MM.1S (cell line): ENCODE measurements at regions not wholly inside any gene's neighbourhood (a gene's known extent, or its start where the extent isn't known, plus 50 kb on each side); places are given as distances from the start of the nearest gene placed in this dataset.

Experiments used
- CTCF ChIP-seq: fragments of 300-600 bp; sonication (generic); IDR thresholded peaks from 2 replicates; pipeline ENCODE4 v1.5.1; 2016; ENCODE audit warnings: antibody characterized with exemption, low read length, mixed read lengths
- EZH2 ChIP-seq: fragments of 300-600 bp; sonication (generic); optimal IDR thresholded peaks from 2 replicates; pipeline ENCODE3; 2017; ENCODE audit warnings: low read depth, mild to moderate bottlenecking, antibody characterized with exemption, low read length, mixed read lengths
- EZH2phosphoT487 ChIP-seq: fragments of 300-600 bp; sonication (generic); IDR thresholded peaks from 2 replicates; pipeline ENCODE4 v1.6.1; 2018; ENCODE audit warnings: antibody characterized with exemption, low read length

- TF ChIP-seq CTCF = no peak
- TF ChIP-seq EZH2 = no peak
- TF ChIP-seq EZH2phosphoT487 = no peak
Observed at GRCh38 chr1:5720484-5720883, 271.7 kb downstream of the NPHP4 start.
